GM12892 (cell line): ENCODE measurements at regions not wholly inside any gene's neighbourhood (a gene's known extent, or its start where the extent isn't known, plus 50 kb on each side); places are given as distances from the start of the nearest gene placed in this dataset.

Experiments
- POLR2A ChIP-seq: IDR thresholded peaks from 2 replicates; pipeline ENCODE4 v1.6.1; 2011; ENCODE audit warnings: low read depth, low read length, control low read depth
- TAF1 ChIP-seq: IDR thresholded peaks from 2 replicates; pipeline ENCODE4 v1.6.1; 2011; ENCODE audit warnings: low read depth, mild to moderate bottlenecking, control low read depth, low read length, borderline replicate concordance

GRCh38 chr6:134510142-134510541 lies 192.2 kb upstream of the SGK1 start:
- TF ChIP-seq POLR2A (no peak), TAF1 (no peak)
